ENCODE measurements at regions not wholly inside any gene's neighbourhood (a gene's known extent, or its start where the extent isn't known, plus 50 kb on each side); places are given as distances from the start of the nearest gene placed in this dataset.

GRCh38 chr12:91575630-91576029, 393.0 kb upstream of the DCN start:
- TF ChIP-seq CTCF (IDR thresholded peaks at IDR 0.05; ENCODE audit: borderline replicate concordance, extremely low read depth, low read length, poor library complexity, severe bottlenecking) = no peak
- TF ChIP-seq EZH2 (IDR thresholded peaks at IDR 0.05; ENCODE audit: borderline replicate concordance, low read depth, low read length, severe bottlenecking) = no peak
